ENCODE measurements at regions not wholly inside any gene's neighbourhood (a gene's known extent, or its start where the extent isn't known, plus 50 kb on each side); places are given as distances from the start of the nearest gene placed in this dataset.

DNA sequence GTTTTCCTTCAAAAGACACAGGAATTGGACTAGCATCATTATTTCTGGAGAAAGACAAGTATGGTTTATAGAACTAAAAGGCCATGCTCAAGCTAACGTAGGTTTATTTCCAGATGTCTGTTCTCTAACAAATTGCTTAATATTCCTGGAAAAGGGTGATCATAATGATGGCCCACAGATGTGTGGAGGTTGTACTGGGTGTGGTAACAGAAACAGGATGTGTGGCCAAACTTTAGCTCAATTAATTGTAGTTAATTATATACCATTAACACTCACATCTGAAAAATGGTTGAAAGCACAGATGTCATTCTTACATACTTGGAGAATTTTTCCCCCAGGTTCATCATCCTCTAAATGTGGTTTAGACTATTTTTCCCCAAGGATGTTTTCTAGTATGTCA is 292.7 kb upstream of the RASA1 start:
- Histone ChIP-seq H3K27ac (ENCODE audit: low read depth, low read length, poor library complexity, severe bottlenecking) (no peak overlapping the region), H3K4me3 (ENCODE audit: low read depth, low read length, poor library complexity, severe bottlenecking) (no peak overlapping the region), H3K9me3 (ENCODE audit: low read length) (no peaks in the 10 kb centered on the region), H3K9me2 (ENCODE audit: insufficient read depth, low read length) (no peaks in the 10 kb centered on the region), H2AFZ (ENCODE audit: low read length) (no peak overlapping the region), H3K79me2 (ENCODE audit: insufficient read depth, low read depth, low read length) (no peaks in the 10 kb centered on the region), H3K4me1 (ENCODE audit: insufficient read depth, low read length, poor library complexity, severe bottlenecking) (no peaks in the 10 kb centered on the region), H3K36me3 (ENCODE audit: insufficient read depth, low read length) (no peaks in the 10 kb centered on the region), H3K4me2 (ENCODE audit: low read length) (no peak overlapping the region), H4K20me1 (ENCODE audit: insufficient read depth, low read length) (no peaks in the 10 kb centered on the region)
- POLR2A ChIA-PET = interaction anchor here (1.1 kb wide), 1 partner anchor 9 kb away, joined by 3 read pairs; no protein-coding TSS in a partner anchor
- no peak for DNase-seq (ENCODE audit: low spot score)
- CTCF ChIA-PET (ENCODE audit: unreplicated experiment) = no interaction called here
- intact Hi-C loops (cut with micrococcal nuclease; ENCODE audit: unreplicated experiment) = no loop called here
- BruUV-seq (replicated peaks) = no TSS peak
- TF ChIP-seq EZH2phosphoT487 (IDR thresholded peaks at IDR 0.05; ENCODE audit: borderline replicate concordance, low read depth, low read length) = no peak
- TF ChIP-seq, protein P1, sequence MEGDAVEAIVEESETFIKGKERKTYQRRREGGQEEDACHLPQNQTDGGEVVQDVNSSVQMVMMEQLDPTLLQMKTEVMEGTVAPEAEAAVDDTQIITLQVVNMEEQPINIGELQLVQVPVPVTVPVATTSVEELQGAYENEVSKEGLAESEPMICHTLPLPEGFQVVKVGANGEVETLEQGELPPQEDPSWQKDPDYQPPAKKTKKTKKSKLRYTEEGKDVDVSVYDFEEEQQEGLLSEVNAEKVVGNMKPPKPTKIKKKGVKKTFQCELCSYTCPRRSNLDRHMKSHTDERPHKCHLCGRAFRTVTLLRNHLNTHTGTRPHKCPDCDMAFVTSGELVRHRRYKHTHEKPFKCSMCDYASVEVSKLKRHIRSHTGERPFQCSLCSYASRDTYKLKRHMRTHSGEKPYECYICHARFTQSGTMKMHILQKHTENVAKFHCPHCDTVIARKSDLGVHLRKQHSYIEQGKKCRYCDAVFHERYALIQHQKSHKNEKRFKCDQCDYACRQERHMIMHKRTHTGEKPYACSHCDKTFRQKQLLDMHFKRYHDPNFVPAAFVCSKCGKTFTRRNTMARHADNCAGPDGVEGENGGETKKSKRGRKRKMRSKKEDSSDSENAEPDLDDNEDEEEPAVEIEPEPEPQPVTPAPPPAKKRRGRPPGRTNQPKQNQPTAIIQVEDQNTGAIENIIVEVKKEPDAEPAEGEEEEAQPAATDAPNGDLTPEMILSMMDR (conservative IDR thresholded peaks at IDR 0.05; ENCODE audit: low read length) = no peak

DNA sequence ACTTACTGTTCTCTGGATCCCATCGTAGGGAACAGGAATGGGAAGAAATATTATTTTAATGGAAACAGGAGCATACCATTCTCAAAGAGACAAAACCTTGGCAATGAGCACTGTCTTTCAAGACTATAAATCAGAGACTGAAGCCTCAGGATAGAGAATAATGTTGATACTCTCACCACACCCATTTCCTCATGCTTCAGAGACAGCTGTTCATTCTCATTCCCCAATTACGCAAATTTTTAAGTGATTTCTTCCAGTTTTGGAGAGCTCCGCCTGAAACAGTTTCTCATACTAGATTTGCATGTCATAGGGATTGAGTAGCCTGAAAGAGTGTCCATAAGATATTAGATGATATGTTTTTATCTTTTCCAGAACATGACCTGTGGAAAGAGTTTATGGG is 290.5 kb upstream of the RASA1 start:
- Histone ChIP-seq H3K27ac (ENCODE audit: low read depth, low read length, poor library complexity, severe bottlenecking) (no peak overlapping the region), H3K9me3 (ENCODE audit: low read length) (no peaks in the 10 kb centered on the region), H3K79me2 (ENCODE audit: insufficient read depth, low read depth, low read length) (no peaks in the 10 kb centered on the region), H3K36me3 (ENCODE audit: insufficient read depth, low read length) (no peaks in the 10 kb centered on the region), H3K9me2 (ENCODE audit: insufficient read depth, low read length) (no peaks in the 10 kb centered on the region), H2AFZ (ENCODE audit: low read length) (no peak overlapping the region), H3K4me2 (ENCODE audit: low read length) (no peak overlapping the region), H3K4me1 (ENCODE audit: insufficient read depth, low read length, poor library complexity, severe bottlenecking) (no peaks in the 10 kb centered on the region), H3K4me3 (ENCODE audit: low read depth, low read length, poor library complexity, severe bottlenecking) (no peak overlapping the region), H4K20me1 (ENCODE audit: insufficient read depth, low read length) (no peaks in the 10 kb centered on the region)
- no peak for DNase-seq (ENCODE audit: low spot score)
- TF ChIP-seq, protein P1 (conservative IDR thresholded peaks at IDR 0.05; ENCODE audit: low read length) = no peak
- no peak for TF ChIP-seq EZH2phosphoT487 (IDR thresholded peaks at IDR 0.05; ENCODE audit: borderline replicate concordance, low read depth, low read length)
- ChIA-PET CTCF (ENCODE audit: unreplicated experiment) (no interaction called here), POLR2A (no interaction called here)
- intact Hi-C loops (cut with micrococcal nuclease; ENCODE audit: unreplicated experiment) = no loop called here
- no TSS peak for BruUV-seq (replicated peaks)

DNA sequence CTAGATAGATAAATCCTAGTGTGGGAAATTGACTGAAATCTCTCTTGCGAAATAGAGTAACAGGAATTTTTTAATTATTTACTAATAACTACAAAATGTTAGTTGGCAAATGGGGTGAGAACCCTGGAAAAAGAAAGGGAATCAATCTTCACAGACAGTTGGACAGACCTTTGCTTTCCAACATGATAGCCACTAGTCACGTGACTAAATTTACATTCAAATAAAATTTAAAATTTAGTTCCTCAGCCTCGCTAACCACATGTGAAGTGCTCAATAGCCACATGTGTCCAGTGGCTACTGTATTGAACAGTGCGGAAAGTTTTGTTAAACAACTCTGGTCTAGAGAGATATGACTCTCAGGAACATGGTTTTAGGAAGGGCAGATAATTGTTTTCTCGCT is 289.9 kb upstream of the RASA1 start:
- ChIA-PET CTCF (ENCODE audit: unreplicated experiment) (no interaction called here), POLR2A (no interaction called here)
- Histone ChIP-seq H3K9me3 (ENCODE audit: low read length) (no peaks in the 10 kb centered on the region), H4K20me1 (ENCODE audit: insufficient read depth, low read length) (no peaks in the 10 kb centered on the region), H3K36me3 (ENCODE audit: insufficient read depth, low read length) (no peaks in the 10 kb centered on the region), H3K9me2 (ENCODE audit: insufficient read depth, low read length) (no peaks in the 10 kb centered on the region), H3K4me2 (ENCODE audit: low read length) (no peak overlapping the region), H2AFZ (ENCODE audit: low read length) (no peak overlapping the region), H3K4me3 (ENCODE audit: low read depth, low read length, poor library complexity, severe bottlenecking) (no peak overlapping the region), H3K4me1 (ENCODE audit: insufficient read depth, low read length, poor library complexity, severe bottlenecking) (no peaks in the 10 kb centered on the region), H3K79me2 (ENCODE audit: insufficient read depth, low read depth, low read length) (no peaks in the 10 kb centered on the region), H3K27ac (ENCODE audit: low read depth, low read length, poor library complexity, severe bottlenecking) (no peak overlapping the region)
- TF ChIP-seq, protein P1 (conservative IDR thresholded peaks at IDR 0.05; ENCODE audit: low read length) = no peak
- intact Hi-C loops (cut with micrococcal nuclease; ENCODE audit: unreplicated experiment) = no loop called here
- no TSS peak for BruUV-seq (replicated peaks)
- no peak for DNase-seq (ENCODE audit: low spot score)

All from OCI-LY7 (cell line).